Activated T-helper 1 cell treated with anti-CD3 and anti-CD28 coated beads, Interleukin-12 subunit alpha, Interleukin-12 subunit beta, Interleukin-2, Interleukin-4 antibody, amounts not matched to agents 30 ng/mL and 10 ng/mL and 1 ng/mL, durations not matched to agents 14 hours and 24 hours and 36 hours (primary cell): ENCODE measurements at regions not wholly inside any gene's neighbourhood (a gene's known extent, or its start where the extent isn't known, plus 50 kb on each side); places are given as distances from the start of the nearest gene placed in this dataset.

ENCODE experiments used
- DNase-seq: peaks from one replicate; pipeline ENCODE4 v3.0.0; 2021; ENCODE audit warnings: low spot score
- H3K27ac Mint-ChIP-seq: one replicate; pipeline ENCODE4 v1.8.0; 2021; ENCODE audit warnings: mild to moderate bottlenecking, mixed read lengths
- H3K27me3 Mint-ChIP-seq: one replicate; pipeline ENCODE4 v1.8.0; 2022; ENCODE audit warnings: mild to moderate bottlenecking, moderate library complexity, mixed read lengths; ENCODE audit not compliant: insufficient read depth
- H3K36me3 Mint-ChIP-seq: one replicate; pipeline ENCODE4 v1.8.0; 2021; ENCODE audit warnings: low read depth, mixed read lengths
- H3K4me1 Mint-ChIP-seq: one replicate; pipeline ENCODE4 v1.8.0; 2021; ENCODE audit warnings: low read depth, mixed read lengths
- H3K4me3 Mint-ChIP-seq: one replicate; pipeline ENCODE4 v1.8.0; 2021; ENCODE audit warnings: mild to moderate bottlenecking, moderate library complexity, mixed read lengths
- H3K9me3 Mint-ChIP-seq: one replicate; pipeline ENCODE4 v1.8.0; 2021; ENCODE audit warnings: mixed read lengths
- intact Hi-C: fragments of 100-400 bp; cut with micrococcal nuclease; formaldehyde crosslinking; loops from one replicate; pipeline ENCODE4 v1.15.1; 2024

DNA sequence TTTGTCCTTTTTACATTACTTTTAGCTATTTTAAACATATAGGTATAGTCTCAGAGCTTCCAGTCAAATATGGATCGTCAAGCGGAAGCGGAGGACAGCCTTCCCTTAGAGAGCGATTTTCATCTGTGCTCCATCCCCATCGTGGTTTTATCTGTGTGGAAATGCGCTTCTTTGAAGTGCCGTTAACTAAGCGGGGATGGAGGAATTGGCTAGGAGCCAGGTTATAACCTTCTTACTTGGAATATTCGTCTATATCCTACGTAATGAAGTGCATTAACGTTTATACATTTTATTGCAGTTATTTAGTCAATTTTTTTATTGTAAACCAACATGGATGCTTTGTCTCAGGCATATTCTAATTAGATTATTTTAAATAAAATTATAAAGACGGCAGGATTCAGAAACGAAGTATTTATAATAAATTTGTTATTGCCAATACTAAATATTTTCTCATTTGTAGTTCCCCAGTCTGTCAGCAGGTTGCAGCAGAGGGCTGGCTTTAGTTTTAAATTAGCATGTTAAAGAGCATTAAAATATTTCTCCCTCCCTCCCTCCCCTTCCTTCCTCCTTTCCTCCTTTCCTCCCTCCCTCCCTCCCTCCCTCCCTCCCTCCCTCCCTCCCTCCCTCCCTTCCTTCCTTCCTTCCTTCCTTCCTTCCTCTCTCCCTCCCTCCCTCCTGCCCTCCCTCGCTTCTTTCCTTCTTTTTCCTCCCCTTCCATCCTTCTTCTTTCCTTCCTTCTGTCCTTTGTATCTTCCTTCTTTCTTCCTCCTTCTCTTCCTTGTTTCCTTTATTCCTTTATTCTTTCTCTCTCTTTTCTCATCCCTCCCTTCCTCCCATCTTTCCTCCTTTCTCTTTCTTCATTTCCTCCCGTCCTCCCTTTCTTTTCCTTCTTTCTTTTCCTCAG lies 80.6 kb upstream of the DOCK10 start:
- intact Hi-C loops, result loop anchor here (1.0 kb wide), 1 partner anchor 537 kb away; no protein-coding TSS in a partner anchor
- Mint-ChIP-seq H3K27me3 (peaks cover 3% of the 10 kb centered on the region), H3K4me3 (no peak overlapping the region), H3K36me3 (no peaks in the 10 kb centered on the region), H3K4me1 (no peaks in the 10 kb centered on the region), H3K9me3 (no peaks in the 10 kb centered on the region), H3K27ac (no peak overlapping the region)
- DNase-seq, result no peak

- no peak for DNase-seq
- intact Hi-C loops, result no loop called here
- H3K27ac Mint-ChIP-seq, result no peak overlapping the region
- no peaks in the 10 kb centered on the region for H3K36me3 Mint-ChIP-seq
- no peak overlapping the region for H3K4me3 Mint-ChIP-seq
- H3K27me3 Mint-ChIP-seq, result no peaks in the 10 kb centered on the region
- peaks cover 6% of the 10 kb centered on the region for H3K4me1 Mint-ChIP-seq
- no peaks in the 10 kb centered on the region for H3K9me3 Mint-ChIP-seq
Observed at GRCh38 chr2:225122007-225122406, 79.7 kb upstream of the DOCK10 start.

GRCh38 chr2:225120186-225120585 lies 77.9 kb upstream of the DOCK10 start:
- DNase-seq, result no peak
- no peak overlapping the region for H3K27ac Mint-ChIP-seq
- intact Hi-C loops, result no loop called here
- no peaks in the 10 kb centered on the region for H3K9me3 Mint-ChIP-seq
- no peak overlapping the region for H3K4me3 Mint-ChIP-seq
- H3K27me3 Mint-ChIP-seq, result no peaks in the 10 kb centered on the region
- H3K36me3 Mint-ChIP-seq, result no peaks in the 10 kb centered on the region
- H3K4me1 Mint-ChIP-seq, result peaks cover 11% of the 10 kb centered on the region

- Mint-ChIP-seq H3K36me3 (no peaks in the 10 kb centered on the region), H3K4me3 (no peak overlapping the region), H3K27ac (no peak overlapping the region), H3K9me3 (no peaks in the 10 kb centered on the region), H3K4me1 (peaks cover 11% of the 10 kb centered on the region), H3K27me3 (peaks cover under 1% of the 10 kb centered on the region)
- intact Hi-C loops, result no loop called here
- no peak for DNase-seq
Observed at GRCh38 chr2:225117051-225117716, 74.9 kb upstream of the DOCK10 start.

- Mint-ChIP-seq H3K4me1 (peaks cover 11% of the 10 kb centered on the region), H3K27me3 (peaks cover 3% of the 10 kb centered on the region), H3K9me3 (no peaks in the 10 kb centered on the region), H3K36me3 (no peaks in the 10 kb centered on the region), H3K4me3 (no peak overlapping the region), H3K27ac (no peak overlapping the region)
- intact Hi-C loops, result no loop called here
- DNase-seq, result no peak
Observed at GRCh38 chr2:225114786-225115323, 72.6 kb upstream of the DOCK10 start.

DNA sequence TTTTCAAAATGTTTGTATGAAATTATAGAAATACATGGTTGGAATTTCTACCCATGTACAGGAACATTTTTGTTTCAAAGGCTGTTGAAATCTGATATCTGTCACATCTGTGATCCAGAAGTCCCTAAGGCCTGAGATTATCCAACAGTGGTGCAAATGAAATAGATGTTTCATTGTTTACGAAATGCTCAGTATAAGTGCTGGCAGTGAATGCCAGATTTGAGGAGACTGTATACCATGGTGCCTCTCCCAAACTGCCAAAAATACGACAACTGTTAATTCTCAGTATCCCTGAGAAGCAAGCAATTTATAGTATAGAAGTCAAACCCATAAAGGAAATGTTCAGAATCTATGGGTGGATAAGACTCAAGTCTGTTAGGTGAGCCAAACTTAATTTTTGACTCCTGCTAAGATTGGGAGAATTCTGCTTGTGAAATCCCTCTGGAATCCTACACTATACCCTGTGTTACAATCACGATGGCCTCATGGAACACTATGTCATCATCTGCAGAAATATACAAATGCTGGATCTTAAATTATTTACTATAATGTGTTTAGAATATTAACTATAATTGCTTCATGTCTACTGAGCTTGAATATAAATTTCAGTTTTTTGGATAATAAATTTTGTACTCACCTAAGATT lies 71.2 kb upstream of the DOCK10 start:
- Mint-ChIP-seq H3K4me3 (no peak overlapping the region), H3K4me1 (peaks cover 11% of the 10 kb centered on the region), H3K27ac (no peak overlapping the region), H3K27me3 (peaks cover 7% of the 10 kb centered on the region), H3K36me3 (peaks cover 3% of the 10 kb centered on the region), H3K9me3 (no peaks in the 10 kb centered on the region)
- DNase-seq, result no peak
- intact Hi-C loops, result no loop called here

DNA sequence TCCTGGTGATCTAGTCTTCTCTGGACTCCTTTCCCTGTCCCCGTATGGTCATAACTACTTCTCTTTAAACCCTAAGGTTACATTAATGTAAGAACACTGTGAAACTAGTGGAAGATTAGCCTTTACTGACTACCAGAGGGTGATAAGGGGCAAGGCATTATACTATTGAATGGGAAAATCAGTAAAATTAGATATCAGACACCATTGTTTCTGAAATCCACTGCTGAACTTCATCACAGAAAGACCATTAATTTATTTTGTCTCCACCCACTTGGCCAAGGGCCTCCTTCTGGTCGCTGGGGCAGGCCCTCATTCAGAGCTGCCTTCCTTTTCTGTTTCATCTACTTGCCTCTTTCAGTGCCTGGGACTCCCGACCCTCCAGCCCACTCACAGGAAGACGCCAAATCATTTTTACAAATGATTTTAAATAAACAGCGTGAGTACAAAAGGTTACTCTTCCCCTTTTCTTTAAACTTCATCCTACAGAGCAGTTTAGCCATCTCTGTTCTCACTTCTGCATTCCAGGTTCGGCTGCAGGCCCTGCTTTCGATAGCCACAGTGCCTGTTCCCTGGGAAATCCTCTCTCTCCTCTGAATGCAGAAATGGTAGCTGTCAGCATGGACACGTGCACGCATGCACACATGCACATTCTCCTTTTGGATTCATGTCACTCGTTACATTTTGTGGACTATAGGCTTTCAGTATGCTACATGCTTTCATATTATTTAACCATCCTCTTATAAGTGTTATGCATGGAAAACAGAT lies 70.3 kb upstream of the DOCK10 start:
- no peak overlapping the region for H3K27ac Mint-ChIP-seq
- no peak for DNase-seq
- intact Hi-C loops, result no loop called here
- peaks cover 3% of the 10 kb centered on the region for H3K36me3 Mint-ChIP-seq
- peaks cover 9% of the 10 kb centered on the region for H3K4me1 Mint-ChIP-seq
- H3K9me3 Mint-ChIP-seq, result no peaks in the 10 kb centered on the region
- peaks cover 7% of the 10 kb centered on the region for H3K27me3 Mint-ChIP-seq
- no peak overlapping the region for H3K4me3 Mint-ChIP-seq

GRCh38 chr2:225108805-225109204 lies 66.5 kb upstream of the DOCK10 start:
- no peak overlapping the region for H3K27ac Mint-ChIP-seq
- H3K27me3 Mint-ChIP-seq, result peaks cover 7% of the 10 kb centered on the region
- peaks cover 3% of the 10 kb centered on the region for H3K36me3 Mint-ChIP-seq
- intact Hi-C loops, result no loop called here
- no peak overlapping the region for H3K4me3 Mint-ChIP-seq
- DNase-seq, result no peak
- no peaks in the 10 kb centered on the region for H3K4me1 Mint-ChIP-seq
- no peaks in the 10 kb centered on the region for H3K9me3 Mint-ChIP-seq

DNA sequence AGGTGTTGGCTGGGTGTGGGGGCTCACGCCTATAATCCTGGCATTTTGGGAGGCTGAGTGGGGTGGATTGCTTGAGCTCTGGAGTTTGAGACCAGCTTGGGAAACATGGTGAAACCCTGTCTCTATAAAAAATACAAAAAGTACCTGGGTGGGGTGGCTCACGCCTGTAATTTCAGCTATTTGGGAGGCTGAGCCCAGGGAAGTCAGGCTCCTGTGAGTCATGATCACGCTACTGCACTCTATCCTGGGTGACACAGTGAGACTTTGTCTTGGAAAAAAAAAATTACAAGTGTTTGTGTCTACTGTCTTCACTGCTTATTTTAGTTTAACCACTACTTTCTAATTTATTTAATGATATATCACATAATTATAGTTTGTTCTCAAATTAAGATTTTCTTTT lies 62.7 kb upstream of the DOCK10 start:
- Mint-ChIP-seq H3K4me3 (no peak overlapping the region), H3K36me3 (peaks cover 3% of the 10 kb centered on the region), H3K4me1 (no peaks in the 10 kb centered on the region), H3K27ac (no peak overlapping the region), H3K9me3 (no peaks in the 10 kb centered on the region), H3K27me3 (peaks cover 4% of the 10 kb centered on the region)
- no peak for DNase-seq
- intact Hi-C loops, result no loop called here

- Mint-ChIP-seq H3K27ac (no peak overlapping the region), H3K9me3 (no peaks in the 10 kb centered on the region)
- intact Hi-C loops, result no loop called here
Observed at GRCh38 chr2:225104321-225104720, 62.1 kb upstream of the DOCK10 start.

DNA sequence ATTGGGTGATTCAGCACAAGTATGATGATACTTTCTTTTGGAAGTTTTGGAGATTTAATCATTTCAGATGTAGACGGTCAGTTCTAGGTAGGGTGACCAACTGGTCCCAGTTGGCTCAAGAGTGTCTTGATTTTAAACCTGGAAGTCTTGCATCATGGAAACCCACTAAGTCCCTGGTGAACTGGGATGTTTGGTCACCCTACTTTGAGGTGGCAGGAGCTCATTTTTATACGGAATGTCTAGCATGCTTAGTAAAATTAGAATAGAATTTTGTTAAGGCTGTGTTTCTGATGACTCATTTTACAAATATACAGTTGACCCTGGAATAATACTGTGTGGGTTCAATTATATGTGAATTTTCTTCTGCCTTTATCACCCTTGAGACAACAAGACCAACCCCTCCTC lies 61.5 kb upstream of the DOCK10 start:
- H3K9me3 Mint-ChIP-seq, result no peaks in the 10 kb centered on the region
- H3K27me3 Mint-ChIP-seq, result no peaks in the 10 kb centered on the region
- DNase-seq, result no peak
- no peaks in the 10 kb centered on the region for H3K36me3 Mint-ChIP-seq
- H3K4me1 Mint-ChIP-seq, result no peaks in the 10 kb centered on the region
- H3K27ac Mint-ChIP-seq, result no peak overlapping the region
- H3K4me3 Mint-ChIP-seq, result no peak overlapping the region
- intact Hi-C loops, result no loop called here

More at GRCh38 chr2:225104321-225104720, 62.1 kb upstream of the DOCK10 start:
- no peak for DNase-seq
- H3K4me1 Mint-ChIP-seq, result no peaks in the 10 kb centered on the region
- H3K36me3 Mint-ChIP-seq, result peaks cover 3% of the 10 kb centered on the region
- peaks cover 4% of the 10 kb centered on the region for H3K27me3 Mint-ChIP-seq
- no peak overlapping the region for H3K4me3 Mint-ChIP-seq

DNA sequence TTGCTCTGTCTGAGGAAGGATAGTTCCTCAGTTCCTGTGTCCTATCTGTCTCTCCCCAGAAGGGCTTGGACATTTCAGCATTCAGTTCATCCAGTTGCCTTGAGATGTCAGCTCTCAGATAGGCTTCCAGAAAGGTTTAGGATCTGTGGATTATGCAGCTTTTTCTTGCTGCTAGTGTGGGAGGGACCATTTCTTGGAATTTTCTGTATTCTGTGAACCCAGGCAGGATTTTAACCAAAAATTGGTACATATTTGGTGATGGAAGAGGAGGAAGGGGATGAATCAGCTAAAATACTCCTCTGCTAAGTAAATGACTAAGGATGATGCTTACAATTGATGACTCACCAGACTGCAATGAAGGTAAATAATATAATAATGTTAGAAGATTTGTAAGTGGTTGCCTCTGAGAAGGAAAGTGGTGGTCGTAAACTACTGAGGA lies 58.6 kb upstream of the DOCK10 start:
- H3K9me3 Mint-ChIP-seq, result no peaks in the 10 kb centered on the region
- H3K4me1 Mint-ChIP-seq, result no peaks in the 10 kb centered on the region
- no peaks in the 10 kb centered on the region for H3K36me3 Mint-ChIP-seq
- intact Hi-C loops, result no loop called here
- no peaks in the 10 kb centered on the region for H3K27me3 Mint-ChIP-seq
- H3K27ac Mint-ChIP-seq, result no peak overlapping the region
- no peak overlapping the region for H3K4me3 Mint-ChIP-seq
- DNase-seq, result no peak
